ENCODE measurements at regions not wholly inside any gene's neighbourhood (a gene's known extent, or its start where the extent isn't known, plus 50 kb on each side); places are given as distances from the start of the nearest gene placed in this dataset.

DNA sequence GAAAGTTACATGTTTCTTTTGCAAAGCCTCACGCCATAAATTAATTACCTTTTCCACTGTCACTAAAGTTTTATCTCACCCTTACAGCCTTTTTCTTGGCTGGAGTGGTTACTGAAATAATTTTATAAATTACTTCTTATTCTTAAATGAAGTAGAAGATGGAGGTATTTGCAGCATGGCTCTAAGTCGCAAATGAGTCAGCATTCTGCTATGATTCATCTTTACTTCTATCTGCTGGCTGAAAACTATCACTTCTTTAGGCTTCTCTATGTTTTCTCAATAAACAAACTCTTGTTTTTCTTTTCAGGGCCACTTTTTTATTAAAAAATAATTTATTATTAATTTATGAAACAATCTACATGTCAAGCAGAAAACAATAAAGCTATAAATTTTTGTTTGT is 210.2 kb upstream of the GYPA start:
- CTCF ChIA-PET: no interaction called here
- no peak overlapping the region for H3K4me3 Mint-ChIP-seq
- no peak overlapping the region for H3K27ac Mint-ChIP-seq
- H3K27me3 Mint-ChIP-seq (ENCODE audit: low read depth): no peaks in the 10 kb centered on the region
- H3K4me1 Mint-ChIP-seq: peaks cover 37% of the 10 kb centered on the region
- no peak for ATAC-seq
- no peaks in the 10 kb centered on the region for H3K36me3 Mint-ChIP-seq
- no peak for DNase-seq (ENCODE audit: low spot score)
- POLR2A ChIA-PET: no interaction called here
- TF ChIP-seq JUN (CRISPR knock-in tag; IDR thresholded peaks at IDR 0.05) (no peak), KAT7 (CRISPR knock-in tag; IDR thresholded peaks at IDR 0.05; ENCODE audit: borderline replicate concordance) (no peak), FOXP1 (CRISPR knock-in tag; IDR thresholded peaks at IDR 0.05; ENCODE audit: borderline replicate concordance) (no peak), TCF7 (CRISPR knock-in tag; IDR thresholded peaks at IDR 0.05; ENCODE audit: low read depth) (no peak), NR2C2 (CRISPR knock-in tag; IDR thresholded peaks at IDR 0.05) (no peak), FOXK1 (CRISPR knock-in tag; IDR thresholded peaks at IDR 0.05) (no peak), TP53 (CRISPR knock-in tag; IDR thresholded peaks at IDR 0.05) (no peak), ZNF317 (CRISPR knock-in tag; IDR thresholded peaks at IDR 0.05; ENCODE audit: borderline replicate concordance, low read depth) (no peak), JAZF1 (CRISPR knock-in tag; IDR thresholded peaks at IDR 0.05) (no peak), ZBTB21 (CRISPR knock-in tag; IDR thresholded peaks at IDR 0.05; ENCODE audit: borderline replicate concordance) (no peak), ZNF512 (CRISPR knock-in tag; IDR thresholded peaks at IDR 0.05; ENCODE audit: borderline replicate concordance) (no peak), MYBL2 (CRISPR knock-in tag; IDR thresholded peaks at IDR 0.05) (no peak), STAT6 (CRISPR knock-in tag; conservative IDR thresholded peaks at IDR 0.05; ENCODE audit: low read depth) (no peak), NR1H2 (CRISPR knock-in tag; IDR thresholded peaks at IDR 0.05) (no peak), MXD4 (CRISPR knock-in tag; IDR thresholded peaks at IDR 0.05; ENCODE audit: borderline replicate concordance) (no peak), TEAD1 (CRISPR knock-in tag; IDR thresholded peaks at IDR 0.05) (no peak)
- TF ChIP-seq, protein P1, sequence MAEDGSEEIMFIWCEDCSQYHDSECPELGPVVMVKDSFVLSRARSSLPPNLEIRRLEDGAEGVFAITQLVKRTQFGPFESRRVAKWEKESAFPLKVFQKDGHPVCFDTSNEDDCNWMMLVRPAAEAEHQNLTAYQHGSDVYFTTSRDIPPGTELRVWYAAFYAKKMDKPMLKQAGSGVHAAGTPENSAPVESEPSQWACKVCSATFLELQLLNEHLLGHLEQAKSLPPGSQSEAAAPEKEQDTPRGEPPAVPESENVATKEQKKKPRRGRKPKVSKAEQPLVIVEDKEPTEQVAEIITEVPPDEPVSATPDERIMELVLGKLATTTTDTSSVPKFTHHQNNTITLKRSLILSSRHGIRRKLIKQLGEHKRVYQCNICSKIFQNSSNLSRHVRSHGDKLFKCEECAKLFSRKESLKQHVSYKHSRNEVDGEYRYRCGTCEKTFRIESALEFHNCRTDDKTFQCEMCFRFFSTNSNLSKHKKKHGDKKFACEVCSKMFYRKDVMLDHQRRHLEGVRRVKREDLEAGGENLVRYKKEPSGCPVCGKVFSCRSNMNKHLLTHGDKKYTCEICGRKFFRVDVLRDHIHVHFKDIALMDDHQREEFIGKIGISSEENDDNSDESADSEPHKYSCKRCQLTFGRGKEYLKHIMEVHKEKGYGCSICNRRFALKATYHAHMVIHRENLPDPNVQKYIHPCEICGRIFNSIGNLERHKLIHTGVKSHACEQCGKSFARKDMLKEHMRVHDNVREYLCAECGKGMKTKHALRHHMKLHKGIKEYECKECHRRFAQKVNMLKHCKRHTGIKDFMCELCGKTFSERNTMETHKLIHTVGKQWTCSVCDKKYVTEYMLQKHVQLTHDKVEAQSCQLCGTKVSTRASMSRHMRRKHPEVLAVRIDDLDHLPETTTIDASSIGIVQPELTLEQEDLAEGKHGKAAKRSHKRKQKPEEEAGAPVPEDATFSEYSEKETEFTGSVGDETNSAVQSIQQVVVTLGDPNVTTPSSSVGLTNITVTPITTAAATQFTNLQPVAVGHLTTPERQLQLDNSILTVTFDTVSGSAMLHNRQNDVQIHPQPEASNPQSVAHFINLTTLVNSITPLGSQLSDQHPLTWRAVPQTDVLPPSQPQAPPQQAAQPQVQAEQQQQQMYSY (CRISPR knock-in tag; IDR thresholded peaks at IDR 0.05): no peak
- TF ChIP-seq, protein P2, sequence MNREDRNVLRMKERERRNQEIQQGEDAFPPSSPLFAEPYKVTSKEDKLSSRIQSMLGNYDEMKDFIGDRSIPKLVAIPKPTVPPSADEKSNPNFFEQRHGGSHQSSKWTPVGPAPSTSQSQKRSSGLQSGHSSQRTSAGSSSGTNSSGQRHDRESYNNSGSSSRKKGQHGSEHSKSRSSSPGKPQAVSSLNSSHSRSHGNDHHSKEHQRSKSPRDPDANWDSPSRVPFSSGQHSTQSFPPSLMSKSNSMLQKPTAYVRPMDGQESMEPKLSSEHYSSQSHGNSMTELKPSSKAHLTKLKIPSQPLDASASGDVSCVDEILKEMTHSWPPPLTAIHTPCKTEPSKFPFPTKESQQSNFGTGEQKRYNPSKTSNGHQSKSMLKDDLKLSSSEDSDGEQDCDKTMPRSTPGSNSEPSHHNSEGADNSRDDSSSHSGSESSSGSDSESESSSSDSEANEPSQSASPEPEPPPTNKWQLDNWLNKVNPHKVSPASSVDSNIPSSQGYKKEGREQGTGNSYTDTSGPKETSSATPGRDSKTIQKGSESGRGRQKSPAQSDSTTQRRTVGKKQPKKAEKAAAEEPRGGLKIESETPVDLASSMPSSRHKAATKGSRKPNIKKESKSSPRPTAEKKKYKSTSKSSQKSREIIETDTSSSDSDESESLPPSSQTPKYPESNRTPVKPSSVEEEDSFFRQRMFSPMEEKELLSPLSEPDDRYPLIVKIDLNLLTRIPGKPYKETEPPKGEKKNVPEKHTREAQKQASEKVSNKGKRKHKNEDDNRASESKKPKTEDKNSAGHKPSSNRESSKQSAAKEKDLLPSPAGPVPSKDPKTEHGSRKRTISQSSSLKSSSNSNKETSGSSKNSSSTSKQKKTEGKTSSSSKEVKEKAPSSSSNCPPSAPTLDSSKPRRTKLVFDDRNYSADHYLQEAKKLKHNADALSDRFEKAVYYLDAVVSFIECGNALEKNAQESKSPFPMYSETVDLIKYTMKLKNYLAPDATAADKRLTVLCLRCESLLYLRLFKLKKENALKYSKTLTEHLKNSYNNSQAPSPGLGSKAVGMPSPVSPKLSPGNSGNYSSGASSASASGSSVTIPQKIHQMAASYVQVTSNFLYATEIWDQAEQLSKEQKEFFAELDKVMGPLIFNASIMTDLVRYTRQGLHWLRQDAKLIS (CRISPR knock-in tag; IDR thresholded peaks at IDR 0.05; ENCODE audit: borderline replicate concordance): no peak
- TF ChIP-seq, protein P3, sequence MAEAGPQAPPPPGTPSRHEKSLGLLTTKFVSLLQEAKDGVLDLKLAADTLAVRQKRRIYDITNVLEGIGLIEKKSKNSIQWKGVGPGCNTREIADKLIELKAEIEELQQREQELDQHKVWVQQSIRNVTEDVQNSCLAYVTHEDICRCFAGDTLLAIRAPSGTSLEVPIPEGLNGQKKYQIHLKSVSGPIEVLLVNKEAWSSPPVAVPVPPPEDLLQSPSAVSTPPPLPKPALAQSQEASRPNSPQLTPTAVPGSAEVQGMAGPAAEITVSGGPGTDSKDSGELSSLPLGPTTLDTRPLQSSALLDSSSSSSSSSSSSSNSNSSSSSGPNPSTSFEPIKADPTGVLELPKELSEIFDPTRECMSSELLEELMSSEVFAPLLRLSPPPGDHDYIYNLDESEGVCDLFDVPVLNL (CRISPR knock-in tag; IDR thresholded peaks at IDR 0.05; ENCODE audit: borderline replicate concordance, low read depth): no peak
- TF ChIP-seq, protein P4, sequence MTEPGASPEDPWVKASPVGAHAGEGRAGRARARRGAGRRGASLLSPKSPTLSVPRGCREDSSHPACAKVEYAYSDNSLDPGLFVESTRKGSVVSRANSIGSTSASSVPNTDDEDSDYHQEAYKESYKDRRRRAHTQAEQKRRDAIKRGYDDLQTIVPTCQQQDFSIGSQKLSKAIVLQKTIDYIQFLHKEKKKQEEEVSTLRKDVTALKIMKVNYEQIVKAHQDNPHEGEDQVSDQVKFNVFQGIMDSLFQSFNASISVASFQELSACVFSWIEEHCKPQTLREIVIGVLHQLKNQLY (CRISPR knock-in tag; IDR thresholded peaks at IDR 0.05): no peak
- H3K9me3 Mint-ChIP-seq: no peaks in the 10 kb centered on the region

Measured in WTC11 (cell line).